GM21528 (cell line): ENCODE measurements at regions not wholly inside any gene's neighbourhood (a gene's known extent, or its start where the extent isn't known, plus 50 kb on each side); places are given as distances from the start of the nearest gene placed in this dataset.
"Not testable (repeated sequence)": the region's sequence is repeated elsewhere in the genome, so short reads cannot be mapped to it uniquely, and the experiment has no call there.

Experiments
- ATAC-seq: cut with Tn5 transposase; IDR thresholded peaks from one replicate; pipeline ENCODE4 v1.9.1; 2021; ENCODE audit warnings: mild to moderate bottlenecking, moderate library complexity; ENCODE audit not compliant: unreplicated experiment, low FRiP score

DNA sequence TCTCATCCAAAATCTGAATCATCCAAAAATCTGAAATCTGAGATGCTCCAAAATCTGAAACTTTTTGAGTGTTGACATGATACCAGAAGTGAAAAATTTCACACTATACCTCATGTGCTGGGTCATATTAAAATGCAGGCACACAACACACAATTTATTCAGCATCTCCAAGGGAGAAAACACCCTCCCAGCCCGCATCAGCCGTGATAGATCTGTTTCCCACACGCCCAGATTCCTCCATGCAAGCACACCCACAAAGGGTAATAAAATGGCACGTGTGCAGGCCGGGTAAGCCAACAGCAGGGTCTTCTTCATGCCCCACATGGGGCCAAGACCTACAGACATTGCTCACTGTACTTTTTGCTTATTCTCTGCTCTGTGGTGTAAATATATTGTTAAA, 173.1 kb upstream of the FERD3L start:
- no peak for ATAC-seq

DNA sequence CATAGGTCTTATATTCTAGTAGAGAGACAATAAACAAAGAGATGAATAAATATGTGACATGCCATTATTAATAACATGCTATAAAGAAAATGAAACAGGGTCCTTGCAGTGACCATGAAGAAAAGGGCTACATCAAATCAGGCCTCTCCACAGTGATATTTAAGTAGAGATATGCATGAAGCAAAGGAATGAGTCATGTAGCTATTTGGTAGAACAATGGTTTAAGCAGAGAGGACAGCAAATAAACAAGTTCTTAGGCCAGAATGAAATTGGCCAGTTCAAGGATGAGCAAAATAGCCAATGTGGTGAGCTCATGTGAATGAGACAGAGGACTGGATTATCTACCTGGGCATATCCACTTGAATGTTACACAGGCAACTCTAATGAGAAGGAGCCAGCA, 172.2 kb upstream of the FERD3L start:
- ATAC-seq = no peak

DNA sequence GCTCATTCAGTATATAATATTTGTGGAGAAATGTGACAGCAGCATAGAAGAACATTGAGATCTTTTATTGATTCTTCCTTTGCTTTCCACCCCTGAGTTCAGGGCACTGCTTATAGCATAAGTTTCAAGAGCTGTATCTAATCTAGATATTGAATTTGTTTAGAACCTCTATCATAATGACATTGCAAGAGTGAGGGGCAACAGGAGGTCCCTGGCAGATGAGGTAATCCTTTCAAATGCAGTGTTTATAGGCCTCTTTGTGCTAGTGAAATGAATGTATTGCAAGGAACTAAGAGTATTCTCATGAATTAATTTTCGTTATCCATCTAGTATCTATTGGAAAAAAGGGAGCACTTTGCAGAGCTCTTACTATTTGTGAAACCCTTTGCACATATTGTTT, 167.2 kb upstream of the FERD3L start:
- no peak for ATAC-seq

DNA sequence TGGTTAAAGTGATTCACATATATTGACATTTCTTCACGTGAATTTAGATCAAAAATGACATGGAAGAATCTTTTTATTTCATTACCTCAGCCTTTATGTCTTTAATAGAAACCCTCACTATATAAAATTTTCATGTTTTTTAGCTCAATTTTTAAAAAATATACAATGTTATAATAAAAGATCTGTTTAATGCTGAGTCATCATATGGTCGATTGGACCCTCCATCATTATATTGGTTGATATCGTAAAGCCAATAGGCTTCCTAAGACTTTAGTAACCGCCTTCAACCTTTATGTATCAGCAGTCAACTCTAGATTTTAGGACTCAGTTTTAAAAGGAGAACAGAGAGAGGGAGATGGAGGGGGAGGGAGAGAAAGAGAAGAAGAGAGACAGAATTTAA, 162.3 kb upstream of the FERD3L start:
- ATAC-seq = no peak

DNA sequence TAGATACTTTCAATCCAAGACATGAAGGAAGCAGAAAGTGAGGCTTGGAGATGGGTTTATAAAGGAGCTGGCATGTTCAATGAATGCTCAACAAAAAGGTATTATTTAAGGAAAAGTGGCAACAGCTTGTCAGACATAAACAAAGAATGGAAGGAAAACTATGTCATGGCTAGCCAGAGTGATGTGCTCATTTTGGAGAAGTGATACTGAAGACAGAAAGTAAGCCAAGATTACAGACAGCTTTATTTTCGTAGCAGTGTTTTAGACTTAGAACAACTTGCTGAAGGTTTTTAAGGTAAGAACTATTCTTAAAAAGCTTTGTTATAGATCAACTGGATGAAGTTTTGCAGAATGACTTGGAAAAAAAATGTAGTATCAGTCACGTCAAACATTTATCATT, 160.5 kb upstream of the FERD3L start:
- ATAC-seq = no peak

DNA sequence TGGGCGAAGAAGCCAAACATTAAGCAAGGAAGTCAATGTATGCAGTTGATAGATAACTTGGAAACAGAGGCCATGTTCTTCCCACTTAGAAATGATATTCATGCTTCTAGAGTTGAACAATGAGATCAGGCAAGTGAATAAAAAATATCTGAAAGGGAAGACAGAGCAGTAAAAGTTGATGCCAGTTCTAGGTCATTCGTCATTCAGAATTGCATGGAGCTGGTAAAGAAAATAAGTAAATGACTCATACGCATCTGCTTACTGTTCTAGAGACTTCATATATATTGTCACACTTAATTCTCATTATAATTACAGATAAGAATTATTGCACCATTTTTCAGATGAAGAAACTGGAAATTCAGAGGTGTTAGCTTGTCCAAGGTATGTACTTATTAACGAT, 158.9 kb upstream of the FERD3L start:
- no peak for ATAC-seq

DNA sequence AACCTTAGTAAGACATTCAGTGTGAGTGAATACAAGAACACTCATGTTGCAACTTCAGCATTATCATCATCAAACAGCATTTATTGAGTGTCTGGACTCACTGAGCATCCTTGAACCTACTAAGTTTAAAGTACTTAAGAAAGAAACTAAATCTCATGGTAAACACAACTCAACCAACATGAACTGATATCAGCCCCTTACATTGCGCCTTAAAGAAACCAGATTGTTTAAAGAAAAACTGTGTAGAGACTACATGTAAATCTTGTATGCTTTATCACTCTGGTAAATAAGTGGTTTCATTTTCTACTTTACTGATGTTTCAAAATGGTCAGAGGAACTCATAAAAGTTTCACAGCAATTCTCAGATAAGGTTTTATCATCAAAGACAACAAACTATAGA, 157.5 kb upstream of the FERD3L start:
- ATAC-seq = no peak

DNA sequence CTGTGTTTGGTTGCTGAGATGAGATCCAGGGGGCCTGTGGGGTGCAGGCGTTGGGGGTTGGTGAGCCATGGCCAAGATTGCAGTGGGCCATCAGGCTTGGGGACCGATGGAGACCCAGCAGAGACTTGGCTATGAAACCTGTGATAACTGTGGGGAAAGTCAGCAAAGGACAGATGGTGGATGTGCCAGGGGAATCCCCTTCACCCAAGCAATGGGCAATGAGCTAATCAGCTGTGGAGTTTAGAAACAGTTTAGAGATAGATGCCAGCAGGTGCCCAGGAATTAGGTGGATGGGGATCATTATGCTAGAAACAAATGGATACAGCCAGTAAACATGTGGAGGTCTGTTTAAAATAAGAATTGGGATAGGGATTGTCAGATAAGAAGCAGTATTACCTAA, 151.4 kb upstream of the FERD3L start:
- ATAC-seq = no peak

DNA sequence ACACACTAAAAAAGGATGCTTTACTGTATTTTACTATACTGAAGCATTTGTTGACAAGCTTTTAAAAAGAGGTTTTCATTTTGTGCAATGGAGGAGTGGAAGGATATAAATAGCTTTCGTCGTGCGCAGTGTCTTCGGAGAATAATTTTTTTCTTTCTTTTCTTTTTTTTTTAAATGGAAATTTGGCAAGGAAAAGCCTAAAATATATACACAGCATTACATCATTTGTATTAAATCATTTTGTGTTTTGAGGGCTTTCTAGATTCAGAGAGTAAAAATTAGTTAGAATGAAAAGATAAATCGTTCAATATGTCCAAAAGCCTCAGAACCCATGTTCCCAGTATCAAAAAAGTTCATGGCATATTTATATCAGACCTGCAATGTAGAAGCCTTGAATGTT, 150.2 kb upstream of the FERD3L start:
- no peak for ATAC-seq

DNA sequence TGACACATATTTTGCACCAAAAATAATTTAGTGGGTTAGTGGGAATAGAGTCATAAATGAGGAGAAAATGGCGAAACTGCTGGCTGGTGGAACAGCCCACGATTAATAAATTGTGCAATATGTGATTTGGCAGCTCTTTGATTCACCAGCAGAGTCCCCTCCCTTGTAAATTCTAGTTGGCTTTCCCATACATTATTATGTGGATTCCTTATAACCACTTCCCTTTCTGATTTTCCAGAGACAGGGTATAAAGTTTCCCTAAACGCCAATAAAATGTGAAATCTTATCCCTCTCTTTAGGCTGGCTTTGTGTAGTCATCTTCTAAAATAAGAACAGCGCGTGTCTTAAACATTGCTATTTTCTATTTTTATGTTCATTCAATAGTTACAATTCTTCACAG, 149.4 kb upstream of the FERD3L start:
- no peak for ATAC-seq

DNA sequence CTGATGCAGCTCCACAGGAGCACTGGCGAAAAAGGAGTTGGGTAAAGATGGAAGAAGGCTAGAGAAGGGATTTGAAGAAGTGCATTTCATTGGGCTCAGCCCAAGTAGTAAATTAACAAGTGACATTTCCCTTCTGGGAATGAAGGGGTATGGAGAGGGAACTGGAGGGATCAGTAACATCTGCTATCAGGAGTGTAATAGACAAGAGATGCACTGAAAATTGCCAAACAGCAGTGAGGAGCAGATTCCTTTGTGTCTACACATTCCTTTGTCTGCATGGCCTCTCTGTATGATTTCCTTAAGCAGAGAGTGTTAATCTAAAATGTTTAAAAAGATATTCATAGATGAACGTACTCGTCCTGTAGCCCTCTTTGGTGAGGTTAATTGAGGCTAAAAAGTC, 148.2 kb upstream of the FERD3L start:
- no peak for ATAC-seq

DNA sequence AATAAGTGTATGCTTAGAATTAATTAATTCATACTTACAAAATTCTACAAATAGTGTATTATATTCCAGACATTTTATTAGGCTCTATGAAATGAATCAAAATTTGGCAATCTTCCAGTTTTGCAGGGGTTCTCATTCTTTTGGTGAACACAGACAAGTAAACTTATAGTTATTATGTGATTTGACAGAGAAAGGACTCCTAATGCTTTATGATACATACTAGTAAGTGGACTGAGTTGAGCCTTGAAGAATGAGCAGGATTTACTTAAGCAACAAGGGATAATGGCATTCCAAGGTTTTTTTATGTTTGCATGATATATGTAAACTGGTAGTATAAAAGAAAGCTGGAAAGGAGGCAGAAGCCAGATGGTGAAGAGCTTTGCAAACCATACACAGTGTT, 145.7 kb upstream of the FERD3L start:
- no peak for ATAC-seq

DNA sequence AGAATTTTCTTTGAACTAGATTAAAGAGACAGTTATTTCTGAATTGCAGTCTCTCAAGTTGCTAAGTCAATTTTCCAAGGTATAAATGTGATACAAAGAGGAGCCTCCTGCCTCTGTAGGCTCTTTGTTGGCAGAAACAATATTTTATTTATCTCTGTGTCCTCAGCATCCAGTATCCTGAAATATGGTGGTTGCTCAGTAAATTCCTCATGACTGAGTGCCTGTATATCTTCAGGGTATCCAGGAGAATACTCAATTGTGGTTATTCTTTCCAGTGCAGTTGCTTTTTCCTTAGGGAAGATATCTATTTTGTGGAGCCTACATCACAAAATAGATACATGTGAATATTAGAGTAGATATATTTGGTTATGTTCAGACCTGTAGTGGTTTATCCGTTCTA, 144.8 kb upstream of the FERD3L start:
- no peak for ATAC-seq

DNA sequence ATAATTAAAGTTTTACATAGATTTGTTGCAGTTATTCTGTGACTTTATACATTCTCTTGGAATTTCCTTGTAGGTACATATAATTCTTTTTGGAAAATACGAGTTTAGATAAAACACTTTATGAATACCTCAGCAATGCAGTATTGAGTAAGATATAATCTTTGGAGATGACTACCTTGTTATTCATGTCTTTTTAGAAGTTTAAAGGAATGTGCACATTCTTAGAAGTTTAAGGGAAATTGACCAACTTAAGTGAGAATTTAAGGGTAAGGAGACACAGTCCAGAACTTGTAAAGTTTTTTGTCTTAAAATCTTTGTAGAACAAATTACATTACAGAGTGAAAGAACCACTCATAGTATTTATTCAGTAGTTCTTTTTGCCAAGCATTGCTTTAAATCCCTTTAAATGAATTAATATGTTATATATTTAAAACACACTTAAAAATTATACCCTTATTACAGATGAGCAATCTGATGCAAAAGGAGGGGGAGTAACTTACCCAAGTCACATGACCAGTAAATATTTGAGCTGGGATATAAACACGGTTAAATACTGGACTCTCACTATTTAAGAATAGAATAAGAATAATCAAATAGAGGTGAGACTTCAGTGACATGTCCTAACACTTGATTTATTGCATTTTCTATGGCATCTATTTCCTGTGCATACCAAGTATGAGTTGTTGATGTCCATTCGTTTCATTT, 139.5 kb upstream of the FERD3L start:
- ATAC-seq = no peak

DNA sequence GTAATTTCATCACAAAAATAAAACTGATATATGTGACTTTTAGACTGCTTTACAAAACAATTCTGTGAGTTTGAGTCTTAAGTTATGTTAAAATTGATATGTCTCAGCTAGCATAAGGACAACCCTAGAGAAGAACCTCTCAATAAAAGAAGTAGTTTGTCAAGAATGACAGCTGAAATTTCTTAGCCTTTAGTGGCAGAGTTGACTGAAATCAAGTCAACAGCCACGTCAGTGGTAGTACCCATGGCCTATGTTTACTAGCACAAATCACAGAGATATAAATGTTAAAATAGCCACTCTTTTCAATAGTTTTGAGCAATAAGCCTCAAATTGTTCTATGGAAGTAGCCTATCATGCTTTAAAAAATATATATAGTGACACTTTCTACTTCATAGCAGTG, 138.9 kb upstream of the FERD3L start:
- no peak for ATAC-seq

DNA sequence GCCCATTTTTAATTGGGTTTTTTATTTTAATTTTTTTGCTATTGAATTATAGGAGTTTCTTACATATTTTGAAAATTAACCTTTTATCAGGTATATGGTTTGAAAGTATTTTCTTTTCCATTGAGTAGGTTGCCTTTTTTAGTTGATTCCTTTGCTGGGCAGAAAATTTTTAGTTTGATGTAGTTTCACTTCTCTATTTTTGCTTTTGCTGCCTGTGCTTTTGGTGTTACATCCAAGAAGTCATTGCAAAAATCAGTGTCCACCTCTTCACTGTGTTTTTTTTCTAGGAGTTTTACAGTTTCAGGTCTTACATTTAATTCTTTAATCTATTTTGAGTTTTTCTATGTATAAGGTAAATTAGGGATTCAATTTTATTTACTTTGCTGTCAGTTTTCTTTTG, 129.8 kb upstream of the FERD3L start:
- no peak for ATAC-seq

DNA sequence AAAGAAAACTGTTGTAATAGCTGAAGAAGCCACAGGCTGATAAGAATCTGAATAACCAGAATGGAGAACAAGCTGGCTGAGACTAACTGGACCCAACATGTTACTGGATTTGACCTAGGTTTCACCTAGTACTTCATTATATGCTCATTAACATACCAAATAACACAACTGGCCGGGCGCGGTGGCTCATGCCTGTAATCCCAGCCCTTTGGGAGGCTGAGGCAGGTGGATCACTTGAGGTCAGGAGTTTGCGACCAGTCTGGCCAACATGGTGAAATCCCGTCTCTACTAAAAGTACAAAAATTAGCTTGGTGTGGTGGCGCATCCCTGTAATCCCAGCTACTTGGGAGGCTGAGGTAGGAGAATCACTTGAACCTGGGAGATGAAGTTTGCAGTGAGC, 127.1 kb upstream of the FERD3L start:
- ATAC-seq = not testable (repeated sequence)

DNA sequence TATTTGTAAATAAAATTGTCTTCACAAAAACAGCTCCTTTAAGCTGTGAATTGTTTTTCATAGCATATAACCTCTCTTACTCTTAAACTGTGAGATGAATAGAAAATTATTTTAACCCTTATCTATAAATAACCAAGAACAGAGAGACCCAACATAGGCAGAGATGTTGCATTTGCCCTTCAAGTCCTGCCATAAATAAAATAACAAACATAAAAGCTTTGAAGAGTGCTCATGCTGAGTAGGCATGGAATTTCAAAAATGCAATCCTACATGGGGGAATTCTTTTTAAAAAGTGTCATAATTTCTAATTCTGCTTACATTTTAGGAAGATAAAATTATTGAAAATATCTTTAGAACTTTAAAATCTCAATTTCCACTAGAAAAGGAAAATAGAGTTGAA, 124.1 kb upstream of the FERD3L start:
- ATAC-seq = no peak

DNA sequence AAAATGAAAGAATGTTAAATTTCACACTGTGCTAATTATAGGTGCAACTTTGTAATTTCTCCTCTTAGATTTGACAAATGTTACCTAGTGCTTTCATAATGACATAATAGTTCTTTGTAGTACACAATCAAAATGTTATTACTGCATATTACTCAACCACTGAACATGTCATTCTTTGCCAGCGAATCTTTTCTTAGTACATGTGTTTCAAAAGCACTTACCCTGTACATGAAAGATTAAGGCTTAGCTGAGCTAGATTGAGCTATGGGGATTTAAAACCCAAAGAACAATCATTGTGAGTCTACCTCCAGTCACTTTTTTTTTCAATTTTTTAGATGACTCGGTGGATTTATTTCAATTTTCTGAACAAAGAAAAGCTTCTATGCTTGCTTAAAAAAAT, 123.5 kb upstream of the FERD3L start:
- no peak for ATAC-seq

DNA sequence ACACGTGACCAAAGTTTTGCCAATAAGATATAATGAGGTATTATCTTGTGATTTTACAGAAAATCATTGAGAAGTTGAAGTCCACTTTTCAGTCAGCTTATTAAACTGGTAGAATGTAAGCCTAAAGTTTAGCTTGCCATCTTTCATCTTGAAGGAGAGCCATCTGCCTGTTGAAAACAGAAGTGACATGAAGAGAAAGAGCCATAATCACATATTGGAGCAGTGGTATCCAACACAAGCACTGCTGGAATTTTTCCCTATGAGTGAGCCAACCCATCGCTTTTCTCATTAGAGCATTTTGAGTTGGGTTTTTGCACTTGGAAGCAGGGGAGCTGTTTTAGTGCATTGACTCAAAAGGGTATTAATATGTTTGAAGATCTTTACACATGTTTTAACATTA, 117.6 kb upstream of the FERD3L start:
- no peak for ATAC-seq

DNA sequence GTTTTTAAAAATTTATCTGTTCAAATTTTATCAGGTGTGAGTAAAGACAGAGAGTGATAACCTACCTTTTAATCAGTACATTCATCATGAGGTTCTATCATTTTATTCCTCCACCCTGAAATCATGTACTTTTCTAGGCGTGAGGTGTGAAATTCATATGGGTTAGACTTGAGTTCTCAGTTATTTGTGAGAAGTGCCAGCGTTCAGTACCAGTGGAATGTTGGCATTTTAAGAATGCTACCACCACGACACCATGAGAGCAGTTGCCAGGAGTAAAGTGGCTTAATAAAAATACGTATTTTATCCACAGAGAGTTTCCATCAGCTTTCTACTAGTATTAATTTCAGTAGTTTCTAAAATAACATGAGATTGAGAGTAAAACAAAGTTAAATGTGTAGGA, 104.1 kb upstream of the FERD3L start:
- no peak for ATAC-seq

DNA sequence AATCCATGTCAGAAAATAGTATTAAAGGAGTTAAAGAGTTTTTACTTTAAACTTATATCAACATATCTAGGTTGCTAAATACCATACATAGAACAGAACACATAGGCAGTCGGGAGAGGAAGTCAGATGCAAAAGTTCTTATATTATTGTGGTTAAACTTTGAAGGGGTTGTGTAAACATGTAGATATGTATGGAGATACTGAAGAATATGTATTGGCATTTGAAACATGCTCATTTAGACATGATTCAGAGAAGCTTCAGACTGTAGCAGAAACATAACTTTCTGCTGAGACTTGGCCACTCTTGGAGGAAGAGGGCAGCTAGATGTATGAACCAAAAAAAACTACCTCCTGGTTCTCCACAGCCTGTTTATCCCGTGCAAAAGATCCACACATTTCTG, 103.5 kb upstream of the FERD3L start:
- ATAC-seq = no peak

DNA sequence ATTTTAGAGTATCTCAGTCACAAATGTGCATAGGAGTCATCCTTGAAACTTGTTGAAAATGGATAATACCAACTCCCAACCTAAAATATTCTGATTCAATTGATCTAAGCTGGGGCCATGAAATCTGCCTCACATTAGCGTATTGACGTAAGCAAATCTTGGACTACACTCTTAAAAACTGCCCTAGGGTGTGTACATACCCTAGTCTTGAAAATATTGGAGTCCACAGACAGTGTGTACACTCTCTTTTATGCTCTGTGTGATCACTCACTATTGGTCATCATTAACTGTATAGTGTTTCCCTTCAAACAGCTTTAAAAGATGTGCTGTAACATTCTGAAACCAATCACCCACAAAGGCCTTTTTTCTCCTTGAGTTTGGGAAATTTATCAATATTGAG, 102.9 kb upstream of the FERD3L start:
- no peak for ATAC-seq
